BLaER1 treated with 17β-estradiol and CSF1 and Interleukin-3, amounts not matched to agents 10 nM and 100 nM (cell line): ENCODE measurements at regions not wholly inside any gene's neighbourhood (a gene's known extent, or its start where the extent isn't known, plus 50 kb on each side); places are given as distances from the start of the nearest gene placed in this dataset.
"Not testable (repeated sequence)": the region's sequence is repeated elsewhere in the genome, so short reads cannot be mapped to it uniquely, and the experiment has no call there.

ENCODE experiments used
- H3K27ac ChIP-seq, 11 experiments: shearing (Covaris generic); formaldehyde crosslinking; 2 replicates each; pipeline ENCODE4 v1.8.1; 2022
- H3K27me3 ChIP-seq, 11 experiments: shearing (Covaris generic); formaldehyde crosslinking; 2 replicates each; pipeline ENCODE4 v1.8.1; 2022
- H3K36me3 ChIP-seq, 11 experiments: shearing (Covaris generic); formaldehyde crosslinking; 2 replicates each; pipeline ENCODE4 v1.8.1; 2022
- H3K4me1 ChIP-seq, 10 experiments: shearing (Covaris generic); formaldehyde crosslinking; 2 replicates each; pipeline ENCODE4 v1.8.1; 2022
- H3K4me2 ChIP-seq, 11 experiments: shearing (Covaris generic); formaldehyde crosslinking; 2 replicates each; pipeline ENCODE4 v1.8.1; 2022
- H3K4me3 ChIP-seq, 10 experiments: shearing (Covaris generic); formaldehyde crosslinking; 2 replicates each; pipeline ENCODE4 v1.8.1; 2022
- H3K9ac ChIP-seq, 11 experiments: shearing (Covaris generic); formaldehyde crosslinking; 2 replicates each; pipeline ENCODE4 v1.8.1; 2022
- H3K9me3 ChIP-seq, 11 experiments: shearing (Covaris generic); formaldehyde crosslinking; replicated peaks in 1 of 11; 2 replicates each; pipeline ENCODE4 v1.8.1; 2022
- H4K20me1 ChIP-seq, 11 experiments: shearing (Covaris generic); formaldehyde crosslinking; 2 replicates each; pipeline ENCODE4 v1.8.1; 2022
- Cebpa-rat ChIP-seq, 11 experiments: shearing (Covaris generic); IDR thresholded peaks; 2 replicates each; pipeline ENCODE4 v1.8.1; 2022

DNA sequence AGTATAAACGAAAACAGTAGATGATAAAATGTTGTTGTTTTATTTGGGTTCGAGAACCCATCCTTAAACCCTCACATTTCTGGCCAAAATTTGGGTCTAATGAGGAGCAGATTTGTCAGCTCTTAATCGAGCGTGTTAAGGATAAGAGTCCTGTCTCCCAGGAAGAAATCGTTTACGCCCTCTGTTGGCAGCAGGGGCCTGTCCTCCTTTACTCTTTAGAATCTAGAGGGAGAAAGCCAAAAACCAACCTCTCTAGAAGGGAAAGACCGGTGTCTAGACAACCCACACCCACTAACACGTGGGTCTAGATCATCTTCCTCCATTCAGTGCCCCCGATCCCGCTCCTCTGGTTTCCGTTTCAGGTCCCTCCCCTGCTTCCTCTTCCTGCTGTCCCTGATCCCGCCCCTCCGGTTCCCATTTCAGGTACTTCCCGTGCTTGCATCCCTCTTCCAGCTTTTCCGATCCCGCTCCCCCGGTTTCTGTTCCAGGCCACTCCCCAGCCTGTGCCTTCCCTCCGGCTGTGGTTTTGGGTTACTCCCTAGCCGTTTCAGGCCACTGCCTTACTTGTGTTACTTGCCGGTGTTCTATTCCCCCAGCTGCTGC is 339.1 kb downstream of the PAPSS1 start:
- TF ChIP-seq Cebpa-rat (IDR thresholded peaks at IDR 0.05) = no peak
- H3K9me3 ChIP-seq = peaks cover 0 to 7% (median 0%) of the 10 kb centered on the region in 11 experiments; a peak in 1 of 22 replicates
- H3K4me3 ChIP-seq = no peak overlapping the region
- no peaks in the 10 kb centered on the region for H3K36me3 ChIP-seq
- no peak overlapping the region for H3K9ac ChIP-seq
- no peaks in the 10 kb centered on the region for H4K20me1 ChIP-seq
- no peak overlapping the region for H3K27ac ChIP-seq
- H3K4me1 ChIP-seq = no peaks in the 10 kb centered on the region
- H3K4me2 ChIP-seq = no peak overlapping the region
- H3K27me3 ChIP-seq = no peaks in the 10 kb centered on the region

DNA sequence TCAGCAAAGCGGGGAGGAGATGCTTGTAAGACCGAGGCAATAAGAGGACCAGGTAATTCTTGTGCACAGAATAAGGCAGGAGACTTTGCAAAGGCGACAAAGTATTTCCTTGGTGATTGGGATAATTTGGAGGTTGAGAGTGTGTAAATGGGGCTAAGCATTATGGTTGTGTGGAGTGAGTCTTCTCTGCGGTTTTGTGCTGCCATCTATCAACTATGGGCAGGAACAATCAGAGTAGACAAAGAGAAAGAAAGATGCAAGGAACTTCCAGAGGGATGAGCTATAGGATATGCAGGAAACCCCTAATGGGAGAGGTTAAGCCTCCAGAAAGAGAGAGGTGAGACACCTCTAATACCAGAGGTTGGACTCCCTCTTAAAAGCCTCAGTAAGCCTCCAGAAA is 339.8 kb downstream of the PAPSS1 start:
- no peak for TF ChIP-seq Cebpa-rat (IDR thresholded peaks at IDR 0.05)
- Histone ChIP-seq H3K36me3 (no peaks in the 10 kb centered on the region), H3K9me3 (peaks cover 0 to 7% (median 0%) of the 10 kb centered on the region in 11 experiments; a peak in 1 of 22 replicates), H4K20me1 (no peaks in the 10 kb centered on the region), H3K4me1 (no peaks in the 10 kb centered on the region), H3K27me3 (no peaks in the 10 kb centered on the region), H3K4me3 (no peak overlapping the region), H3K9ac (no peak overlapping the region), H3K4me2 (no peak overlapping the region), H3K27ac (no peak overlapping the region)

GRCh38 chr4:107379054-107379869 is 340.8 kb downstream of the PAPSS1 start:
- Histone ChIP-seq H3K27me3 (no peaks in the 10 kb centered on the region), H4K20me1 (no peaks in the 10 kb centered on the region), H3K4me1 (no peaks in the 10 kb centered on the region), H3K4me3 (no peak overlapping the region), H3K9me3 (peaks cover 0 to 7% (median 0%) of the 10 kb centered on the region in 11 experiments; a peak in 1 of 22 replicates), H3K36me3 (no peaks in the 10 kb centered on the region), H3K27ac (no peak overlapping the region), H3K9ac (no peak overlapping the region), H3K4me2 (no peak overlapping the region)
- TF ChIP-seq Cebpa-rat (IDR thresholded peaks at IDR 0.05) = no peak

DNA sequence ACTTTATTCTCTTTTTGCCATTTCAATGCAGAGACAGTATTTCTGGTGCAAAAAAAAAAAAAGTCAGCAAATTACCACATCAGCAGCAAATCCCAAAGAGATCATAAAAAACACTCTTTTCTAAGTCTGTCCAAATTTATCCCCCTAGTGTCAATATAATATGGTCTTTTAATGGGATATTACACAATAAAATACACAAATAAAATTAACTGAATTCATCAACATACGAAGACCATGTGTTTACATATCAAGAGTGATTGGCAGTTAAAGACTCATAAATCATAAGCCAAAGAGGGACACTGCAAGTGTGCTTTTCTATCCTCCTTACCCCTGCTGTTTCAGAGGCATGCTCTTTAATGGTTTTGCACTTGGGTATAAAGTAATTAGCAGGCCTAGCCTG is 340.2 kb upstream of the DKK2 start:
- no peaks in the 10 kb centered on the region for H4K20me1 ChIP-seq
- H3K4me3 ChIP-seq = no peak overlapping the region
- H3K27me3 ChIP-seq = no peaks in the 10 kb centered on the region
- TF ChIP-seq Cebpa-rat (IDR thresholded peaks at IDR 0.05) = no peak
- peaks cover 0 to 11% (median 0%) of the 10 kb centered on the region in 11 experiments; a peak in 6 of 22 replicates for H3K9me3 ChIP-seq
- no peak overlapping the region for H3K9ac ChIP-seq
- H3K36me3 ChIP-seq = no peaks in the 10 kb centered on the region
- H3K27ac ChIP-seq = no peak overlapping the region
- H3K4me1 ChIP-seq = no peaks in the 10 kb centered on the region
- H3K4me2 ChIP-seq = no peak overlapping the region

GRCh38 chr4:107366900-107367299 is 330.8 kb upstream of the DKK2 start:
- no peaks in the 10 kb centered on the region for H4K20me1 ChIP-seq
- H3K4me1 ChIP-seq = no peaks in the 10 kb centered on the region
- no peaks in the 10 kb centered on the region for H3K36me3 ChIP-seq
- H3K4me2 ChIP-seq = no peak overlapping the region
- H3K9me3 ChIP-seq = no peaks in the 10 kb centered on the region
- no peak overlapping the region for H3K4me3 ChIP-seq
- no peaks in the 10 kb centered on the region for H3K27me3 ChIP-seq
- H3K9ac ChIP-seq = no peak overlapping the region
- H3K27ac ChIP-seq = no peak overlapping the region
- no peak for TF ChIP-seq Cebpa-rat (IDR thresholded peaks at IDR 0.05)

DNA sequence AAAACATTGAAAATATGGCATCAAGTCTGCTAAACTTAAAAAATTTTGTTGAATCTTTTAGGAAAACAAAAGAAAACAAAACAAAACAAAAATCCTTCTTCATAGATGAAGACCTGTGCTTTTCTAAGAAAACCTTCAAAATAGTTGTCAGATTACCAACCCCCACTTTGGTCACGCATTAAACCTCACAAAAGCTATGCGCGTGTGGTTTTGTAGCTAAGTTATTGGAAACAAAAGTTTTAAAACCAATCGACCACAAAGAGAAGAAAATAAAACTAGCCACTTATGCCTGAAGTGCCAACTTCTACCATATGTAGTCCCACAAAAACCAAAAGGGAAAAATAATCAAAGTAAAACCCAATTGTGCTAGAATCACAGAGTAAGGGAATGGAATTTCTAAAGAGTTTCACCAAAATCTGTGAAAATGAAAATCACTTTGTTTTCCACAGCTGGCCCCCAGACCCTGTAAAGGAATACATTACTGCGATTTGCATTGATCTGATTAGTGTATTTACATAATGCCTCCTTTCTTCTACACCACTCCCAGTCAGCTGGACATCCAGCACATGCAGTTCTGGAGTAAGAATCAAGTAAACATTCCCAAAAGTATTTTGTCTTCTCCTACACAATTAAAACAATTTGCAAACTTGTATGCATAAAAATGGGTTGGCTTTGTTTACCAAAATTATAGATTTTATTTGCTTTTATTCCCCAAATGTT is 330.1 kb upstream of the DKK2 start:
- H4K20me1 ChIP-seq = no peaks in the 10 kb centered on the region
- H3K27me3 ChIP-seq = no peaks in the 10 kb centered on the region
- H3K4me1 ChIP-seq = no peaks in the 10 kb centered on the region
- no peaks in the 10 kb centered on the region for H3K36me3 ChIP-seq
- H3K27ac ChIP-seq = no peak overlapping the region
- no peak for TF ChIP-seq Cebpa-rat (IDR thresholded peaks at IDR 0.05)
- H3K4me3 ChIP-seq = no peak overlapping the region
- no peak overlapping the region for H3K9ac ChIP-seq
- no peaks in the 10 kb centered on the region for H3K9me3 ChIP-seq
- no peak overlapping the region for H3K4me2 ChIP-seq

- TF ChIP-seq Cebpa-rat (IDR thresholded peaks at IDR 0.05) = no peak
- H4K20me1 ChIP-seq = no peaks in the 10 kb centered on the region
- H3K27me3 ChIP-seq = no peaks in the 10 kb centered on the region
- H3K4me3 ChIP-seq = no peak overlapping the region
- no peaks in the 10 kb centered on the region for H3K4me1 ChIP-seq
- no peaks in the 10 kb centered on the region for H3K9me3 ChIP-seq
- no peak overlapping the region for H3K27ac ChIP-seq
- H3K36me3 ChIP-seq = no peaks in the 10 kb centered on the region
- no peak overlapping the region for H3K9ac ChIP-seq
- no peak overlapping the region for H3K4me2 ChIP-seq
Measured at GRCh38 chr4:107363125-107363524, 327.0 kb upstream of the DKK2 start.

- H4K20me1 ChIP-seq = no peaks in the 10 kb centered on the region
- no peaks in the 10 kb centered on the region for H3K4me1 ChIP-seq
- no peak for TF ChIP-seq Cebpa-rat (IDR thresholded peaks at IDR 0.05)
- no peak overlapping the region for H3K4me2 ChIP-seq
- H3K27me3 ChIP-seq = no peaks in the 10 kb centered on the region
- no peak overlapping the region for H3K27ac ChIP-seq
- H3K36me3 ChIP-seq = no peaks in the 10 kb centered on the region
- H3K4me3 ChIP-seq = no peak overlapping the region
- no peak overlapping the region for H3K9ac ChIP-seq
- H3K9me3 ChIP-seq = peaks cover 0 to 2% (median 0%) of the 10 kb centered on the region in 11 experiments; a peak in 1 of 22 replicates
Measured at GRCh38 chr4:107359208-107359607, 323.1 kb upstream of the DKK2 start.

DNA sequence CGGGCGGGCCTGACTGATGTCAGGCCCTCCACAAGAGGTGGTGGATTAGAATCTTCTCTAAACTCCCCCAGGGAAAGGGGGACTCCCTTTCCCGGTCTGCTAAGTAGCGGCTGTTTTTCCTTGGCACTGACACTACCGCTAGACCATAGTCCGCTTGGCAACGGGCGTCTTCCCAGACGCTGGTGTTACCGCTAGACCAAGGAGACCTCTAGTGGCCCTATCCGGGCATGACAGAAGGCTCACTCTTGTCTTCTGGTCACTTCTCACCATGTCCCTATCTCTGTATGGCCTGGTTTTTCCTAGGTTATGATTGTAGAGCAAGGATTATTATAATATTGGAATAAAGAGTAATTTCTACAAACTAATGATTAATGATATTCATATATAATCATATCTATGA is 318.2 kb upstream of the DKK2 start:
- not testable (repeated sequence) for H3K4me2 ChIP-seq, H3K4me1 ChIP-seq, H3K4me3 ChIP-seq, H3K27me3 ChIP-seq, H3K9me3 ChIP-seq, H3K36me3 ChIP-seq, H3K27ac ChIP-seq, H4K20me1 ChIP-seq, H3K9ac ChIP-seq
